Effector memory CD8-positive, alpha-beta T cell (primary cell): ENCODE measurements at regions not wholly inside any gene's neighbourhood (a gene's known extent, or its start where the extent isn't known, plus 50 kb on each side); places are given as distances from the start of the nearest gene placed in this dataset.

ENCODE experiments used
- ATAC-seq: fragments of 150-1000 bp; cut with Tn5 transposase; replicated peaks from 2 replicates; pipeline ENCODE4 v1.10.0; 2021; ENCODE audit warnings: mild to moderate bottlenecking, moderate library complexity
- DNase-seq, 3 experiments: peaks; one replicate each; pipeline ENCODE4 v3.0.0; 2021
- H3K27ac Mint-ChIP-seq, 2 donors: one replicate each; pipeline ENCODE4 v1.8.0; 2022; ENCODE audit warnings: mild to moderate bottlenecking in 2 of 2, mixed read lengths in 2 of 2, moderate library complexity in 2 of 2
- H3K27me3 Mint-ChIP-seq, 2 donors: one replicate each; pipeline ENCODE4 v1.8.0; 2022; ENCODE audit warnings: mixed read lengths in 2 of 2
- H3K36me3 Mint-ChIP-seq: one replicate; pipeline ENCODE4 v1.8.0; 2022; ENCODE audit warnings: mild to moderate bottlenecking, moderate library complexity, mixed read lengths; ENCODE audit not compliant: insufficient read depth
- H3K4me1 Mint-ChIP-seq, 2 donors: one replicate each; pipeline ENCODE4 v1.8.0; 2022; ENCODE audit warnings: low read depth in 2 of 2, mixed read lengths in 2 of 2
- H3K4me3 Mint-ChIP-seq, 2 donors: one replicate each; pipeline ENCODE4 v1.8.0; 2022; ENCODE audit warnings: mild to moderate bottlenecking in 2 of 2, mixed read lengths in 2 of 2, moderate library complexity in 2 of 2
- H3K9me3 Mint-ChIP-seq, 2 donors: one replicate each; pipeline ENCODE4 v1.8.0; 2022; ENCODE audit warnings: mixed read lengths in 2 of 2

GRCh38 chr5:56289602-56289987, 56.5 kb upstream of the ANKRD55 start:
- ATAC-seq (no peak), DNase-seq (no peak)
- no peak overlapping the region for H3K27ac Mint-ChIP-seq
- H3K27me3 Mint-ChIP-seq: no peaks in the 10 kb centered on the region
- H3K4me1 Mint-ChIP-seq: no peaks in the 10 kb centered on the region
- H3K9me3 Mint-ChIP-seq: no peaks in the 10 kb centered on the region
- H3K4me3 Mint-ChIP-seq: no peak overlapping the region
- no peaks in the 10 kb centered on the region for H3K36me3 Mint-ChIP-seq

GRCh38 chr5:56288873-56289601, 55.9 kb upstream of the ANKRD55 start:
- H3K9me3 Mint-ChIP-seq: no peaks in the 10 kb centered on the region
- H3K4me3 Mint-ChIP-seq: no peak overlapping the region
- no peaks in the 10 kb centered on the region for H3K4me1 Mint-ChIP-seq
- ATAC-seq (no peak), DNase-seq (no peak)
- H3K27me3 Mint-ChIP-seq: no peaks in the 10 kb centered on the region
- no peak overlapping the region for H3K27ac Mint-ChIP-seq
- H3K36me3 Mint-ChIP-seq: no peaks in the 10 kb centered on the region

DNA sequence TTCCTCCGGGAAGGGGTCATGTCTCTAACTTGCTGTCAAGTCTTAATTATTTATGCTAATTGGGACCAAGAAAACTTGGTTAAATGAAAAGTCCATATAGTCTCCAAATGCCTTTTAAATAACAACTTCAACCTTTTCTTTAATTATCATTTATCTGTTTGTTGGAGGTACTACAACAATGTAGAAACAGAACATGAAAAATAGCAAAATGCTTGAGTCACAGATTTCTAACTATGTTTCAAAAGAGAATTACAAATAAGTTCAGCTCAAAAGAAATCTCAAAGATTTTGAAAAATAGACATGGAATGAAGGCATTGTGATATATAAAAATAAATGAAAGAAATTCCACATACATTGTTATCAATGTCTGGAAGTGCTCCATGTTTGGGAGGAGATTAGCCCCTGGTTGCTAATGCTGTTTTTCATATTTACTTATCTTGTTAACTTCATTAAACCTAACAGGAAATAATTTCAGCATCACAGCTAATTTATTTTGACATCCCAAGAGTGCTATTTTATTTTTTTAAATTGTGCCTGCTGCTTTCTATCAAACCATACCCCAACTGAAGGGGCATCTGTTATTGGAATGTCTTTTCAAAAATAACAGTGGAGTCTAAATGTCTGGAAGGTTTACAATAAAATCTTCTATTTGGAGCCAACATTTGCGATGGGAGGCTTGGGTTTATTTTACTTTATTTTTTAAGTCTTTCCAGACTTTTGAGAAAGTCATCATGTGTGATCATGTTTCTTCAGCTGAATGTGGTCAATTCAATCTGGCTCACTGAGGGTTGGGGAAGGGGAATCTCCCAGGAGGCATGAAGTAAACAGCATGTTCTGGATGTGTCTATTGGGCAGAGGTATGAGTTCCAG, 53.1 kb upstream of the ANKRD55 start:
- H3K36me3 Mint-ChIP-seq: no peaks in the 10 kb centered on the region
- H3K4me1 Mint-ChIP-seq: no peaks in the 10 kb centered on the region
- H3K27me3 Mint-ChIP-seq: no peaks in the 10 kb centered on the region
- no peaks in the 10 kb centered on the region for H3K9me3 Mint-ChIP-seq
- no peak for ATAC-seq
- no peak overlapping the region for H3K4me3 Mint-ChIP-seq
- no peak for DNase-seq
- no peak overlapping the region for H3K27ac Mint-ChIP-seq

GRCh38 chr5:56282951-56283350, 49.8 kb upstream of the ANKRD55 start:
- no peaks in the 10 kb centered on the region for H3K36me3 Mint-ChIP-seq
- ATAC-seq: no peak
- H3K4me1 Mint-ChIP-seq: no peaks in the 10 kb centered on the region
- no peak overlapping the region for H3K27ac Mint-ChIP-seq
- H3K4me3 Mint-ChIP-seq: no peak overlapping the region
- peaks cover 0 to 2% of the 10 kb centered on the region in 2 donors for H3K27me3 Mint-ChIP-seq
- DNase-seq: no peak
- H3K9me3 Mint-ChIP-seq: no peaks in the 10 kb centered on the region
